Mesothelial cell of epicardium (in vitro differentiated cells): ENCODE measurements at regions not wholly inside any gene's neighbourhood (a gene's known extent, or its start where the extent isn't known, plus 50 kb on each side); places are given as distances from the start of the nearest gene placed in this dataset.

Source experiments
- DNase-seq, 2 experiments: peaks; one replicate each; pipeline ENCODE4 v3.0.0; 2021; ENCODE audit warnings: low spot score in 2 of 2; ENCODE audit not compliant: unreplicated experiment in 2 of 2
- H3K27ac Mint-ChIP-seq: 2 replicates; pipeline ENCODE4 v1.8.0; 2021; ENCODE audit warnings: mixed read lengths
- H3K27me3 Mint-ChIP-seq: 2 replicates; pipeline ENCODE4 v1.8.0; 2021; ENCODE audit warnings: low read depth, mixed read lengths
- H3K36me3 Mint-ChIP-seq: 2 replicates; pipeline ENCODE4 v1.8.0; 2021; ENCODE audit warnings: mixed read lengths
- H3K4me1 Mint-ChIP-seq: 2 replicates; pipeline ENCODE4 v1.8.0; 2021; ENCODE audit warnings: mixed read lengths
- H3K4me3 Mint-ChIP-seq: 2 replicates; pipeline ENCODE4 v1.8.0; 2021; ENCODE audit warnings: mild to moderate bottlenecking, moderate library complexity, mixed read lengths
- H3K9me3 Mint-ChIP-seq: 2 replicates; pipeline ENCODE4 v1.8.0; 2021; ENCODE audit warnings: mixed read lengths
- TF ChIP-seq, protein P1 (sequence below): fragments of 200-600 bp; sonication (generic); IDR thresholded peaks from one replicate; pipeline ENCODE4 v1.5.0; 2021; ENCODE audit warnings: antibody characterized with exemption; ENCODE audit not compliant: unreplicated experiment

DNA sequence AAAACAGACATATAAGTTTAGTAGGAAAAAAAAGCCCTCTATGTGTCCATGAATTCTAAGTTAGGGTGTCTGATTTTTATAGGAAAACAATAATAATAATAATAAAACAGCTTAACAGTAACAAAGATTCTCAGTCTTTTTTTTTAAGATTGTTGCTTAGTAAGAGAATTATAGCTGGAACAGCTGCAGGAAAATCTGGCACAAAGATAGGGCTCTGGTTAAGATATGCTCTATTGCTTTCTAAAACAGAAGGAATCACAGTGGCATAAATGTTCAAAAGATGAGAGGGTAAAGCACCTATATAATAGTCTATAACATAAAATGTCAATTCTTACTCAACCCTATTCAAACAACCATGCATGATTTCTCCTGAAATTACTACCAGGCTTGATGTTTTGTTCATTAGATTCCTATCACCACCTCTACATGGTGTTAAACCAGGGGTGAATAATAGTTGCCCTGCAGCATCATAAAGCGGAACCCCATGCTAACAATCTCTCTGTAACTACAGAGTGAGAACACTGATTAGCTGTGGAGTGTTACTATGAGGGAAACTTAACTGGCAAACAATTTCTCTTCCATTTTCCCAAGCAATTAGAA is 541.4 kb upstream of the MIR17HG start:
- no peak for DNase-seq
- H3K27ac Mint-ChIP-seq = no peak overlapping the region
- peaks cover 3% of the 10 kb centered on the region for H3K4me1 Mint-ChIP-seq
- H3K9me3 Mint-ChIP-seq = no peaks in the 10 kb centered on the region
- no peaks in the 10 kb centered on the region for H3K36me3 Mint-ChIP-seq
- TF ChIP-seq, protein P1, sequence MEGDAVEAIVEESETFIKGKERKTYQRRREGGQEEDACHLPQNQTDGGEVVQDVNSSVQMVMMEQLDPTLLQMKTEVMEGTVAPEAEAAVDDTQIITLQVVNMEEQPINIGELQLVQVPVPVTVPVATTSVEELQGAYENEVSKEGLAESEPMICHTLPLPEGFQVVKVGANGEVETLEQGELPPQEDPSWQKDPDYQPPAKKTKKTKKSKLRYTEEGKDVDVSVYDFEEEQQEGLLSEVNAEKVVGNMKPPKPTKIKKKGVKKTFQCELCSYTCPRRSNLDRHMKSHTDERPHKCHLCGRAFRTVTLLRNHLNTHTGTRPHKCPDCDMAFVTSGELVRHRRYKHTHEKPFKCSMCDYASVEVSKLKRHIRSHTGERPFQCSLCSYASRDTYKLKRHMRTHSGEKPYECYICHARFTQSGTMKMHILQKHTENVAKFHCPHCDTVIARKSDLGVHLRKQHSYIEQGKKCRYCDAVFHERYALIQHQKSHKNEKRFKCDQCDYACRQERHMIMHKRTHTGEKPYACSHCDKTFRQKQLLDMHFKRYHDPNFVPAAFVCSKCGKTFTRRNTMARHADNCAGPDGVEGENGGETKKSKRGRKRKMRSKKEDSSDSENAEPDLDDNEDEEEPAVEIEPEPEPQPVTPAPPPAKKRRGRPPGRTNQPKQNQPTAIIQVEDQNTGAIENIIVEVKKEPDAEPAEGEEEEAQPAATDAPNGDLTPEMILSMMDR = no peak
- H3K4me3 Mint-ChIP-seq = no peak overlapping the region
- H3K27me3 Mint-ChIP-seq = no peaks in the 10 kb centered on the region

DNA sequence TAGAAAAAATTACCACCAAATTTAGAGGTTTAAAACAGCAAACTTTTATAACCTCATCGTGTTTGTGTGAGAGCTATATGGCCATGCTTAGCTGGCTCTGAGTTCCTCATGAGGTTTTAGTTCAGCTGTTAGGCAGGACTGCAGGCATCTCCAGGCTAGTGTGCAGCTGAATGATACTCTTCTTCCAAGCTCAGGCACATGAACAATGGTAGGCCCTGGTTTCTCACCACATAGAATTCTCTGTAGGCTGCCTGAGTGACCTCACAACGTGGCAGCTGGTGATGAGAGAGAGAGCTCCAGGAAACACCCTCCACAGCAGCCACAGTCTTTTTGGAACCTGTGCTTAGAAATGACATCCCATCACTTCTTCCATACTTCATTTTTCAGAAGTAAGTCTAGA is 540.6 kb upstream of the MIR17HG start:
- TF ChIP-seq, protein P1 = no peak
- no peak overlapping the region for H3K27ac Mint-ChIP-seq
- no peaks in the 10 kb centered on the region for H3K9me3 Mint-ChIP-seq
- no peak for DNase-seq
- H3K4me3 Mint-ChIP-seq = no peak overlapping the region
- H3K27me3 Mint-ChIP-seq = no peaks in the 10 kb centered on the region
- no peaks in the 10 kb centered on the region for H3K36me3 Mint-ChIP-seq
- peaks cover 3% of the 10 kb centered on the region for H3K4me1 Mint-ChIP-seq

DNA sequence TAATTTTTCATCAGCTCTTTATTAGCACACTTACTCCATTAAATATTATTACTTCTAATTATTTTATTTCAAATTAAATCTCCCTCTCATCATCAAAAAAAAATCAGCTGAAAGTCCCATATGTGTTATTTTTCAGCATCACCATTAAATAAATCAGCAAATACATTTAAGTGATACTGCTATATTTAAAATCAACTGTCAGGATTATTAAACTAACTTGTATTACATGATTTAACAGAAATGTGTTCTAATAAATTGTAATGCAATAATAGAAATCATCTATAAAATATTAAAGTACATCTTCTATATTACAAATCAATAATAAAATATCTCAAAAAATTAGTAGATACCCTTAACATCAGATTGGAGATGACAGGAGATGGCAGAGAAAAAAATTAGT is 538.6 kb upstream of the MIR17HG start:
- Mint-ChIP-seq H3K27ac (no peak overlapping the region), H3K4me1 (peaks cover 3% of the 10 kb centered on the region), H3K4me3 (no peak overlapping the region), H3K36me3 (no peaks in the 10 kb centered on the region), H3K27me3 (no peaks in the 10 kb centered on the region), H3K9me3 (no peaks in the 10 kb centered on the region)
- no peak for DNase-seq
- TF ChIP-seq, protein P1 = no peak

DNA sequence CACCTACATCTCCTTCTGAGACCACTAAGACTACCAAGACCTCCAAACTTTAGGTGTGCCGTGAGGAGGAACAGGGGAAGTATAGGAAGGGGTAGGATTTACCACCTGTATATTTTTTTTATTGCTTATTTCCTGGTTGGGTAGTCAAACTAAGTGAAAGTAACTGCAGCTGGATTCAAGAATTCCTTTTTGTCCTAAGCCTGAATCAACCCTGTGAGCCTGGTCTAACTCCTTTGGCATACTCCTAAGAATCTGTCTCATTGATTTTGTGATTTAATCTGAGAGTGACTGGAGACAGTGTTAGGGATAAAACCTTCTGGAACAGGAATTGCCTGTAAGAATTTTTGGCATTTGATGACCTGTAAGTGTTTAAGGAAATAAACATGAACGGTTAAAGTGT is 523.5 kb upstream of the MIR17HG start:
- TF ChIP-seq, protein P1 = no peak

DNA sequence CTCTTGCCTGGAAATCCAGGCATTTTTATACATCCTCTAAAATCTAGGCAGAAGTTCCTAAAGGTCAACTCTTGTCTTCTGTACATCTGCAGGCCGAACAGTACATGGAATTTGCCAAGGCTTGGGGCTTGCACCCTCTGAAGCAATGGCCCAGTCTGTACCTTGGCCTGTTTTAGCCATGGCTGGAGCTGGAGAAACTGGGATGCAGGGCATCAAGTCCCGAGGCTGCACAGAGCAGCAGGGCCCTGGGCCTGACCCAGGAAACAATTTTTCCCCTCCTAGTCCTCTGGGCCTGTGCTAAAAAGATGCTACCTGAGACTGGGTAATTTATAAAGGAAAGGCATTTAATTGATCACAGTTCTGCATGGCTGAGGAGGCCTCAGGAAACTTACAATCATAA is 520.8 kb upstream of the MIR17HG start:
- no peaks in the 10 kb centered on the region for H3K27me3 Mint-ChIP-seq
- peaks cover 12% of the 10 kb centered on the region for H3K9me3 Mint-ChIP-seq
- no peak for DNase-seq
- H3K36me3 Mint-ChIP-seq = no peaks in the 10 kb centered on the region
- no peak overlapping the region for H3K4me3 Mint-ChIP-seq
- no peak overlapping the region for H3K27ac Mint-ChIP-seq
- H3K4me1 Mint-ChIP-seq = no peaks in the 10 kb centered on the region
- TF ChIP-seq, protein P1 = no peak

More for the DNA sequence above, 523.5 kb upstream of the MIR17HG start:
- H3K27me3 Mint-ChIP-seq = no peaks in the 10 kb centered on the region
- peaks cover 12% of the 10 kb centered on the region for H3K9me3 Mint-ChIP-seq
- no peaks in the 10 kb centered on the region for H3K4me1 Mint-ChIP-seq
- no peak for DNase-seq
- H3K4me3 Mint-ChIP-seq = no peak overlapping the region
- H3K36me3 Mint-ChIP-seq = no peaks in the 10 kb centered on the region
- H3K27ac Mint-ChIP-seq = no peak overlapping the region

DNA sequence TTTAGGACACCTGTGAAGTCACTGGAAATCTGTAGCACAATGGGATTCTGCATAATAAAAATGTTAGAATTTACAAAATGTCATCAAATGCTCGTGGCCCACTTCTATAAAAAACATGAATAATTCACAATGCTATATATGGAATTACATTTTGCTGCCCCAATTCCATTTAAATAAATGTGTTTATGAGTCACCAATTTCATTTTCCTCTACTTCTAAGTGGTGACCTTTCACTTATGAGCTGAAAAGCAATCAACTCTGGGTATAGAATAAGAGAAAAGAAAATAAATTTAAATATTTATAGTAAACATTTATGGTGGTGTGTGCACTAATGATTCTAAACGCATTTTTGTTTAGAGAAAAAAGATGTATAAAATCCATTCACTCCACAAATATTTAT is 516.7 kb upstream of the MIR17HG start:
- H3K36me3 Mint-ChIP-seq = no peaks in the 10 kb centered on the region
- TF ChIP-seq, protein P1 = no peak
- DNase-seq = no peak
- H3K4me1 Mint-ChIP-seq = no peaks in the 10 kb centered on the region
- peaks cover 7% of the 10 kb centered on the region for H3K9me3 Mint-ChIP-seq
- H3K27ac Mint-ChIP-seq = no peak overlapping the region
- H3K27me3 Mint-ChIP-seq = no peaks in the 10 kb centered on the region
- no peak overlapping the region for H3K4me3 Mint-ChIP-seq
